Neural progenitor cell (in vitro differentiated cells): ENCODE measurements at regions not wholly inside any gene's neighbourhood (a gene's known extent, or its start where the extent isn't known, plus 50 kb on each side); places are given as distances from the start of the nearest gene placed in this dataset.

Experiments used
- DNase-seq: peaks from one replicate; pipeline ENCODE4 v3.0.0-alpha.2; 2016; ENCODE audit warnings: low spot score
- H2AFZ ChIP-seq: fragments of 200-600 bp; sonication (generic); replicated peaks from 2 replicates; pipeline ENCODE4 v1.6.1; 2016; ENCODE audit warnings: antibody characterized with exemption
- H3F3A ChIP-seq: fragments of 200-600 bp; sonication (generic); 2 replicates; pipeline ENCODE4 v1.6.1; 2016; ENCODE audit warnings: antibody characterized with exemption, low read depth
- H3K27ac ChIP-seq: fragments of 200-600 bp; sonication (generic); 2 replicates; pipeline ENCODE4 v1.5.1; 2016; ENCODE audit warnings: mild to moderate bottlenecking
- H3K27me3 ChIP-seq: fragments of 200-600 bp; sonication (generic); 2 replicates; pipeline ENCODE4 v1.6.1; 2016; ENCODE audit warnings: mild to moderate bottlenecking, moderate library complexity
- H3K36me3 ChIP-seq: fragments of 200-600 bp; sonication (generic); 2 replicates; pipeline ENCODE4 v1.5.1; 2016
- H3K4me1 ChIP-seq: fragments of 200-600 bp; sonication (generic); 2 replicates; pipeline ENCODE4 v1.6.1; 2016; ENCODE audit warnings: mixed run types
- H3K4me2 ChIP-seq: fragments of 200-600 bp; sonication (generic); 2 replicates; pipeline ENCODE4 v1.6.1; 2016
- H3K4me3 ChIP-seq: fragments of 200-600 bp; sonication (generic); 2 replicates; pipeline ENCODE4 v1.5.1; 2016
- H3K79me2 ChIP-seq: fragments of 200-600 bp; sonication (generic); 2 replicates; pipeline ENCODE4 v1.6.1; 2016; ENCODE audit warnings: low read depth
- H3K9ac ChIP-seq: fragments of 200-600 bp; sonication (generic); 2 replicates; pipeline ENCODE4 v1.6.1; 2016
- H3K9me3 ChIP-seq: fragments of 200-600 bp; sonication (generic); 2 replicates; pipeline ENCODE4 v1.5.1; 2016; ENCODE audit warnings: low read depth
- H4K20me1 ChIP-seq: fragments of 200-600 bp; sonication (generic); 2 replicates; pipeline ENCODE4 v1.6.1; 2016; ENCODE audit warnings: low read depth
- H3K27ac Mint-ChIP-seq: 3 replicates; pipeline ENCODE4 v1.8.0; 2021; ENCODE audit warnings: mixed read lengths
- H3K27me3 Mint-ChIP-seq: 2 replicates; pipeline ENCODE4 v1.8.0; 2022; ENCODE audit warnings: low read depth, mild to moderate bottlenecking, inconsistent platforms, moderate library complexity, mixed read lengths; ENCODE audit not compliant: insufficient read depth
- H3K36me3 Mint-ChIP-seq: 3 replicates; pipeline ENCODE4 v1.8.0; 2021; ENCODE audit warnings: mixed read lengths
- H3K4me1 Mint-ChIP-seq: 3 replicates; pipeline ENCODE4 v1.8.0; 2021; ENCODE audit warnings: mixed read lengths
- H3K4me3 Mint-ChIP-seq: 3 replicates; pipeline ENCODE4 v1.8.0; 2021; ENCODE audit warnings: mild to moderate bottlenecking, moderate library complexity, mixed read lengths
- H3K9me3 Mint-ChIP-seq: 3 replicates; pipeline ENCODE4 v1.8.0; 2020; ENCODE audit warnings: mixed read lengths
- CTCF ChIP-seq: fragments of 200-600 bp; sonication (generic); IDR thresholded peaks from 2 replicates; pipeline ENCODE4 v1.5.1; 2017; ENCODE audit warnings: antibody characterized with exemption, mild to moderate bottlenecking
- EZH2 ChIP-seq: fragments of 200-600 bp; sonication (generic); IDR thresholded peaks from 2 replicates; pipeline ENCODE4 v1.6.1; 2017; ENCODE audit warnings: antibody characterized with exemption, mild to moderate bottlenecking, moderate library complexity
- EZH2phosphoT487 ChIP-seq: fragments of 200-600 bp; sonication (generic); IDR thresholded peaks from 2 replicates; pipeline ENCODE4 v1.6.1; 2017; ENCODE audit warnings: antibody characterized with exemption

GRCh38 chr10:33979195-33979594 lies 644.7 kb upstream of the NRP1 start:
- no peaks in the 10 kb centered on the region for H3K36me3 ChIP-seq
- no peak overlapping the region for H3K27ac Mint-ChIP-seq
- H3K27me3 ChIP-seq, result no peaks in the 10 kb centered on the region
- H3K4me3 ChIP-seq, result no peak overlapping the region
- H3K4me3 Mint-ChIP-seq, result no peak overlapping the region
- H3K79me2 ChIP-seq, result no peaks in the 10 kb centered on the region
- no peaks in the 10 kb centered on the region for H3K27me3 Mint-ChIP-seq
- H3K9me3 Mint-ChIP-seq, result peaks cover 13% of the 10 kb centered on the region
- no peak overlapping the region for H3K27ac ChIP-seq
- DNase-seq, result no peak
- H3F3A ChIP-seq, result no peaks in the 10 kb centered on the region
- H3K9me3 ChIP-seq, result no peaks in the 10 kb centered on the region
- peaks cover 2% of the 10 kb centered on the region for H3K36me3 Mint-ChIP-seq
- H3K9ac ChIP-seq, result no peak overlapping the region
- H3K4me1 Mint-ChIP-seq, result peaks cover 4% of the 10 kb centered on the region
- H3K4me2 ChIP-seq, result no peak overlapping the region
- no peak for TF ChIP-seq EZH2
- TF ChIP-seq EZH2phosphoT487, result no peak
- no peak for TF ChIP-seq CTCF
- H4K20me1 ChIP-seq, result no peaks in the 10 kb centered on the region
- no peak overlapping the region for H2AFZ ChIP-seq
- H3K4me1 ChIP-seq, result no peaks in the 10 kb centered on the region

- Histone ChIP-seq H3K4me1 (no peaks in the 10 kb centered on the region), H3K9me3 (no peaks in the 10 kb centered on the region), H3K36me3 (no peaks in the 10 kb centered on the region), H2AFZ (no peak overlapping the region), H4K20me1 (no peaks in the 10 kb centered on the region), H3K4me3 (no peak overlapping the region), H3K27ac (no peak overlapping the region), H3K9ac (no peak overlapping the region), H3K27me3 (no peaks in the 10 kb centered on the region), H3F3A (no peaks in the 10 kb centered on the region), H3K79me2 (no peaks in the 10 kb centered on the region), H3K4me2 (no peak overlapping the region)
- Mint-ChIP-seq H3K36me3 (no peaks in the 10 kb centered on the region), H3K9me3 (peaks cover 2% of the 10 kb centered on the region), H3K4me1 (no peaks in the 10 kb centered on the region), H3K4me3 (no peak overlapping the region), H3K27ac (no peak overlapping the region), H3K27me3 (no peaks in the 10 kb centered on the region)
- no peak for TF ChIP-seq EZH2
- no peak for TF ChIP-seq CTCF
- no peak for TF ChIP-seq EZH2phosphoT487
- no peak for DNase-seq
Observed at GRCh38 chr10:33975481-33975880, 641.0 kb upstream of the NRP1 start.

- Histone ChIP-seq H3K27me3 (no peaks in the 10 kb centered on the region), H2AFZ (no peak overlapping the region), H3K4me2 (no peak overlapping the region), H4K20me1 (no peaks in the 10 kb centered on the region), H3K4me1 (no peaks in the 10 kb centered on the region), H3K9ac (no peak overlapping the region), H3K27ac (no peak overlapping the region), H3K79me2 (no peaks in the 10 kb centered on the region), H3K36me3 (no peaks in the 10 kb centered on the region), H3K9me3 (no peaks in the 10 kb centered on the region), H3K4me3 (no peak overlapping the region), H3F3A (no peaks in the 10 kb centered on the region)
- no peak overlapping the region for H3K4me3 Mint-ChIP-seq
- no peak overlapping the region for H3K27ac Mint-ChIP-seq
- H3K9me3 Mint-ChIP-seq, result peaks cover 2% of the 10 kb centered on the region
- no peak for DNase-seq
- no peaks in the 10 kb centered on the region for H3K4me1 Mint-ChIP-seq
- H3K27me3 Mint-ChIP-seq, result no peaks in the 10 kb centered on the region
- no peak for TF ChIP-seq EZH2phosphoT487
- no peak for TF ChIP-seq CTCF
- TF ChIP-seq EZH2, result no peak
- no peaks in the 10 kb centered on the region for H3K36me3 Mint-ChIP-seq
Observed at GRCh38 chr10:33974976-33975478, 640.6 kb upstream of the NRP1 start.

- H3K4me2 ChIP-seq, result no peak overlapping the region
- H3K9me3 Mint-ChIP-seq, result peaks cover 6% of the 10 kb centered on the region
- H3K27me3 Mint-ChIP-seq, result peaks cover 8% of the 10 kb centered on the region
- H2AFZ ChIP-seq, result no peak overlapping the region
- DNase-seq, result no peak
- H3K4me3 Mint-ChIP-seq, result no peak overlapping the region
- no peaks in the 10 kb centered on the region for H3K36me3 Mint-ChIP-seq
- no peaks in the 10 kb centered on the region for H3K9me3 ChIP-seq
- H3K9ac ChIP-seq, result no peak overlapping the region
- no peaks in the 10 kb centered on the region for H3K27me3 ChIP-seq
- no peaks in the 10 kb centered on the region for H3F3A ChIP-seq
- no peak overlapping the region for H3K4me3 ChIP-seq
- no peaks in the 10 kb centered on the region for H3K36me3 ChIP-seq
- H3K27ac Mint-ChIP-seq, result no peak overlapping the region
- no peaks in the 10 kb centered on the region for H3K4me1 ChIP-seq
- no peak for TF ChIP-seq EZH2
- H3K27ac ChIP-seq, result no peak overlapping the region
- no peaks in the 10 kb centered on the region for H4K20me1 ChIP-seq
- no peaks in the 10 kb centered on the region for H3K79me2 ChIP-seq
- H3K4me1 Mint-ChIP-seq, result no peaks in the 10 kb centered on the region
Observed at GRCh38 chr10:33968983-33969382, 634.5 kb upstream of the NRP1 start.
